Eye (tissue), 1 donor: ENCODE measurements at regions not wholly inside any gene's neighbourhood (a gene's known extent, or its start where the extent isn't known, plus 50 kb on each side); places are given as distances from the start of the nearest gene placed in this dataset.
A peak's percentile ranks its signal among the peaks of the same experiment; 100 is the strongest.
"Not testable (repeated sequence)": the region's sequence is repeated elsewhere in the genome, so short reads cannot be mapped to it uniquely, and the experiment has no call there.

ENCODE experiments used
- DNase-seq: peaks from one replicate; pipeline ENCODE4 v3.0.0-alpha.2; 2015

DNA sequence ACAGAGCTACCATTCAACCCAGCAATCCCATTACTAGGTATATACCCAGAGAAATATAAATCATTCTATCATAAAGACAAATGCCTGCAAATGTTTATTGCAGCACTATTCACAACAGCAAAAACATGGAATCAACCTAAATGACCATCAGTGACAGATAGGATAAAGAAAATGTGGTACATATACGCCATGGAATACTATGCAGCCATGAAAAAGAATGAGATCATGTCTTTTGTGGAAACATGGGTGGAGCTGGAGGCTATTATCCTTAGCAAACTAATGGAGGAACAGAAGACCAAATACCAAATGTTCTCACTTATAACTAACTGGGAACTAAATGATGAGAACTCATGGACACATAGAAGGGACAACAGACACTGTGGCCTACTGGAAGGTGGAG is 318.9 kb downstream of the ZIC3 start:
- DNase-seq, result not testable (repeated sequence)

DNA sequence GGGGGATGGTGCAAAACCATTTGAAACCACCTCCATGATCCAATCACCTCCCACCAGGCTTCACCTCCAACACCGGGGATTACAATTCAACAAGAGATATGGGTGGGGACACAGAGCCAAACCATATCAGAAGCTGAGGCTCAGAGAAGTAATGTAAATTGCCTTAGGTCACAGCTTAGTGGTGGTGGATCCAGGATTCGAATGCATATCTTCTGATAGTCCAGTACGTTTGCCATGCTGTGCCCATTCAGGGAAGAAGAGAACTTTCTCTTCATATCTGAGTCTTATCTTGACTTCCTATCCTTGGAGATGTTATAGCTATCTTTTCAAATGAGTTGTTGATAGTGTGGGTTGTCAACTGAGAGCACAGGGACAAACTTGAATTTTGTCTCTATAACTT is 325.5 kb downstream of the ZIC3 start:
- DNase-seq, result no peak

DNA sequence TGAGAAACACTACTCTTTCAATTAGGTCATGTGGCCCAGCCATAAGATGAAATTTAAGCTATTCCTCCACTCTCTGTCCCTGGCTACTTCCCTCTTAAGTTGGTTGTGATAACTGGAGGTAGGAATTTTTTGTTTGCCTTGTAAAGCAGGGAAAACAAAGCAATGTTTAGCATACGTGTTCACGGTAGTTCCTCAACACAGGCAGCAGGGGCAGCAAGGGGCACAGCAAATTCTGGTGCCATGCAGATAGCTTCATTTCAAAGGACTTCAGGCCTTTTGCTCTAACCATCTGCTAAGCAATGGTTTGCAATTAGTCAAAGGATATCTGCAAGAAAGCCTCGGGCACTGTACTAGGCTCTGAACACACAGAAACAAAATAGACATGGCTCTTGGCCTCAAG is 330.2 kb downstream of the ZIC3 start:
- DNase-seq, result no peak

DNA sequence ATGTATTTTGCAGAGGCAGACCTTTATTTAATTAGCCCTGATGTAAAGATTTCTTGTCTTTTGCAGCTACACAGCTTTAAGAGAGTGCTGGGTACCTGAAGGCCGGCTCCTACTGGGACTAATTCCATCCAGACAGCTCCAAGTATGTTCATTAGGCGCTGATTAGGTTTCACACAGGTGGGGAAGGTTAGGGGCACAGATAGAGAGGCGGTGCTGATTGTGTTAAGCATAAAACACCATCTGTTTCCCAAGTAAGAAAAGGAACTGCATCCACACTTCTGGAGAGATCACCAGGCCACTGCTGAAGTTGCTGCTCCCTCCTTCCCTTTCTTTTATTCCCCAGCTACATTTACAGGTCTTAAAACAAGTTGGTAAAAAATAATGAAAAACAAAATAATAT is 349.5 kb downstream of the ZIC3 start:
- DNase-seq, result no peak

GRCh38 chrX:137916090-137916746 is 350.3 kb downstream of the ZIC3 start:
- no peak for DNase-seq

GRCh38 chrX:137926090-137926489 is 360.2 kb downstream of the ZIC3 start:
- DNase-seq, result peak; percentile 57

DNA sequence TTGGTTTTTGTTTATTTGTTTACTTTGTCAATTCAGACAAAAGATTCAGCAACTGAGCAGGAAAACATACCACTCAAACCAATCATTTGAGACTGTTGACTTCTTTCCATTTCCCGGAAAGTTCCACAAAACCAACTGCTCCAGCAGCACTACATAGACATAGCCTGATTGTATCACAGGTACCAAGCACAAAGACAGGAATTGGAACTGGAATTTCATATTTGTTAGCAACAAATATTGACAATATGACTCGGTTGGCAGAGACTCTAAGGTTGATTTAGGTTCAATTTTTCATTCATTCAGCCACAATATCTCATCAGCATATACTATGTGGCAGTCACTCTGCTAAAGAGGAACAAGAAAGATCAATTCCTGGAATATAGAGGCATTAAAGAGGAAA is 364.0 kb downstream of the ZIC3 start:
- no peak for DNase-seq

DNA sequence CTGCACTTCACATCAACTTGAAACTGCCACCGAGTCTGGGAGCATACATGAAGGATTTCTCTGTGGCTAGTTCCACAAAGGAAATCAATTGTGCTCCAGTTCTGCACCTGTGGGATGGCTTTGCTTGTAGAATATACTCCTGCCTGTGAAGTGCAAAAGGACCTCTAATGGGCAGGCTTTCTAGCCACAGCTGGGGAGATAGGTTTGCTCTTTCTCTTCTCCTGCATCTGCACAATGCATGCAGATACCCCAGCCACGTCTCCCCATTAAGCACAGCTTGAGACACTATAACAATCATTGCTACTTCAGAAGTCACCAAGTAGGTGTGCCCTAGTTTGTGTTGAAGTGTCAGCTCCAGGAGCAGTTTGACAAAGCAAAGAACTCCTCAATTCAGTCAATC is 364.6 kb downstream of the ZIC3 start:
- no peak for DNase-seq

- DNase-seq, result not testable (repeated sequence)
These were observed 368.3 kb downstream of the ZIC3 start for GRCh38 chrX:137934214-137934613.

- DNase-seq, result not testable (repeated sequence)
These were observed 369.0 kb downstream of the ZIC3 start for GRCh38 chrX:137934887-137935286.

DNA sequence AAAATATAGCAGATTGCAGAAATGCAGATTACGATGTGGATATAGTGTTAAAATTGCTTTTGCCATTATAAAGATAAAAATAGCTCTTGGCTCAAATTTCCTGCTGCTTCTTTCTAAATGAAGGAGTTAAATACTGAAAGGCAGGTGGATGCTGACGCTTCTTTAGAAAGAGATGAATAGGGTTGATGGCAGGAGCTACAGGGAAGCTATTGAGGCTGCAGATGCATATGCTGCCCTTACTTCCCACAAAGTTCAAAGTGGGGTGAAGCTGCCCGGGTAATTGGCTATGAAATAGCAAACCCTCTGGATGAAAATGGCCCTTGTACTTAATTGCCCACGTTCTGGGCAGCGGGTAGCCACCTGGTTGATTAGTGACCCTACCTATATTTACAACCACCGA is 379.5 kb downstream of the ZIC3 start:
- no peak for DNase-seq

DNA sequence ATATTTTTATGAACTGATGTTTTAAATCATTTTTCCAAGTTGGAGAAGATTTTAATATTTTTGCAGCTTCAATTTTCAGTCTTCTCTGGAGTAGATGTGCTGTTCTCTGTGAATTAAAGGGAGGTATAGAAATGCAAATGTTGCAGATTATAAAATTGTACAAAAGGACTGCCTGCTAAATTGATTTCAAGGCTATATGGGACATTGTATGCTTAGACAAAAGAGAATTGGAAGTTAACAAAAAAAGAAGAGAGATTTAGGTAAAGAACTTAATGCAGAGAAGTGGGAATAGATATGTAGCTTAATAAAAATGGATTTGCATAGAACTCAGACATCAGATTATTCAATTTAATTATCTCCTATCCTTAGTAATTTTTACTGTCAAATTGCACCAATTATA is 403.3 kb downstream of the ZIC3 start:
- DNase-seq, result no peak

- DNase-seq, result no peak
These were observed 416.7 kb downstream of the ZIC3 start for GRCh38 chrX:137982472-137983172.

DNA sequence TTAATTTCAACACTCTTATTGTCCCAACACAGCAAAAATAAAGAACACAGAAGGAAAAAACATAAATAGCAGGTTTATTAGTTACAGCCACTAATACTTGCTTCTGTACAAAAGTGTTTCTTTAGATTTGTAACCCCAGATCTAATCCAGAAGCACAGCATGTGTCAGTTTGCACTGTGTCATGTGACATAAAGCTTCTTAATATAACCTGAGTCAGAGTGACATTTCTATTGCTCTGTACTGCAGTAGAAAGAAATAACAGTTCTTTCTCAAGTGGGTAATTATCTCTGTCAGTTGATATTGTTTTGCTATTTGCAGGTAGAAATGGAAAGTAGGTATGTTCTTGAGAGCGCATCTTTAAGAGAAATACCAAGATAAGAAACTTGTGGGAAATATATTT is 422.5 kb downstream of the ZIC3 start:
- no peak for DNase-seq

- no peak for DNase-seq
These were observed 432.7 kb downstream of the ZIC3 start for GRCh38 chrX:137998619-137999018.

DNA sequence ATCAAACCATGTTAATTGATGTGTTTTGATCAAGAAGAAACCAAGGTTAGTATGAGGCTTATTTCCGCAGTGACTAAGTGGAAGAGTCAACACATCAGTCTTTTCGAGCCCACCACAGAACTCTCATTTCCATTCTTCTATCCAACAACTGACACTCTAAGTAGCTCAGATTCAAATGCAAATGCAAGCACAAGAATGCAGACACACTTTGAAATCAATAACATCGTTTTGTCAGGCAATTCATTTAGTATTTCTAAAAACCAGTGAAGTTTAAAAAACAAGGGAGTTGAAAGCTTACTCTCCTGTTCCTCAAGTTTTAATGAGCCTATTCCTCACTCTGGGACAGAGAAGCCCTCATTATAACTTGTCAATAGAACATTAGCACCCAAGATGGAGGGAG is 433.1 kb downstream of the ZIC3 start:
- no peak for DNase-seq

GRCh38 chrX:137999552-137999951 is 433.6 kb downstream of the ZIC3 start:
- DNase-seq, result no peak

GRCh38 chrX:138001226-138001625 is 435.3 kb downstream of the ZIC3 start:
- DNase-seq, result no peak

DNA sequence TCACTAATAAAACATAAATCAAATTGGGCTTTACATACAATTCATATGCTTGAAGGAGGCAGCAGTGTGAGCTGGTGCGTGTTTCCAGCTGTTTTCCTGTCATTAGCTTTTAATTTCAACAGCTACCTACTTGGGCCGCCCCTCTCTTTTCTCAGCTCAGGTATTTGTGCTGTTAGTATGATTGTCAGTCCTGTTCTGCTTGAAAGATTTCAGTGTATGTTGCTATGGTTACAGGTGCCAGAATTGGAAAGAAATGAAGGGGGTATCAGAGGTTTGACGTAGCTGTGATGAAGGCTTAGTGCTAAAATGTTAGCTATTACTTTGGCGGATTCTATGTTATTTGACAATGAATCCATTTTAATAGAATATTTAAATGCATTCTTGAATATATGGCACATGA is 440.3 kb downstream of the ZIC3 start:
- peak; percentile 5 for DNase-seq

- DNase-seq, result no peak
These were observed 442.4 kb downstream of the ZIC3 start for GRCh38 chrX:138008281-138008680.

DNA sequence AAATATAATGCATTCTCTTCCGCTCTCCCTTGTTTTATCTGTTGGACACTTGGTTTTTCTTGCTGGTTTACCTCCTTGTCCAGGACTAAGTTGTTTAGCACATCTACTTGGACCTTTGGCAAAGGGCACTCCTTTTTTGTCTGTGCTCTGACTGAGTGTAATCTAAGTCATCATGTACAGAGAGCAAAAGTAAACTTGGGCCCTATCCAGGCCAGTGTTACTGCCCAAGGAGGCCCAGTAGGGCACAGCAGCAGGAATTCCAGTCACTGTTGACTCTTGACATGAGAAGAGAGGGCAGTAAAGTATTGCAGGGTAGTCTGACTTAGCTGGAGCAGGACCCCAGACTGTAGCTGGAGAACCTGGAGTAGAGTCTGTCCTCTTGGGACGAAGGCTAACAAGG is 445.5 kb downstream of the ZIC3 start:
- no peak for DNase-seq

DNA sequence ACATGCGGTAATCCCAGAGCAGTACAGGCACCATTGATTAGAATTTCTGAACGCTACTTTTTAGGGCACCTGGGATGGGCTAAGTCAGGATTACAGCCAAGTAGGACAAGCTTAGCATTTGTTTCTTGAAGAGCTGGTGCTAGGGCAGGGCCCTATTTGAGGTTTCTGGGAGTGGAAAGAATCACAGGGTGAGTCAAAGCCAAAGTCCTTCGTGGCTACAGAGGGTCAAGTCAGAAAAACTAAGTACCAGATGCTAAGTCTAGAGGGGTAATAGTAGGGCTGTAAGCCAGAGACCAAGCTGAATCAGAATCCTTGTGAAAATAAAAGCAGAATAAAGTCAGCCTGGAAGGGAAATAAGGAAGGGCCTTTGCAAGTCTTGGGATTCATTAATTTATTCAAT is 448.6 kb downstream of the ZIC3 start:
- no peak for DNase-seq

DNA sequence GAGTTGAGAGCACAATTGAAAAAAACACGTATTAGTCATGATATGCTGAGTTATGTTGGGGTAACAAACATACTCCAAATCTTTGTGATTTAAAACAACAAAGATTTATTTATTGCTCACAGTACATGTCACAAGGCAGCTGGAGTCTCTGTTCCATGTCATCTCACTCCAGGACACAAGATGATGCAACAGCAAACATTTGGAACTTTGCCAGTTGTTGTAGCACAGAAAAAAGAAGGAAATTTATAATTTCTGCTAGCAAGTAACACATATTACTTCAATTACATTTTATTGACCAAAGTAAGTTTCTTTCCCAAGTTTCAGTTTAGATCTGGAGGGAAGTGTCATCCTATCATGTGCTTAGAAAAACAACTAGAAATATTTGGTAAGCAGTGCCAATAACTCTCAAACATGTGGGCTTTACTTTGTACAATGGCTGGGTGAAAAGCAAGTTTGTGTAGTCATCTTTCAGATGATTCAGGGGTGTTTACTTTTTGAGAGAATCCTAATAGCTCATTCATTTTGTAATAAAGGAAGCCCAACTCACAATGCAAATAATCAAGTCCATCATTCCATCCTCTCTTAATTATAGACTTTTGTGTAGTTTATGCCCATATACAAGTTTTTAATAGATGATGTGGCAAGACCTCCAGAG is 452.3 kb downstream of the ZIC3 start:
- DNase-seq, result no peak

DNA sequence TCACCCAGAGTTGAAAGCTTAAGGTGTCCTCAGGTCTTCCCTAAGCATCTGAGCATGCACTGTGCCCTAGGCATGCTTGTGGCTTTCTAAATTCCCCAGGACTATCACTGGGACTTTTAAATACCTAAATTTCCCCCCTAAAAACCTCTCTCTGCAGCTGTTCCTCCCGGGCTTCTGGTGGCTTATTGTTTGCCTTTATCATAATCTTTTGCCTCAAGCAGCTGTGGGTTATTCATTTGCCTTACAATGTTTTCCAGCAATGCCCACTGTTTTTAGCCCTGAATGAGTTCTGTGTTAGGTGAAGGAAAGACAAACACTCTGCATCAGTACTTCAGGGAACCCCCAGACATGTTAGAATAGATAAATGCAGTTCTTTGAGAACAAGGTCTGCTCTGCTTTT is 455.0 kb downstream of the ZIC3 start:
- DNase-seq, result no peak
